Lower lobe of right lung (tissue), 2 donors: ENCODE measurements at regions not wholly inside any gene's neighbourhood (a gene's known extent, or its start where the extent isn't known, plus 50 kb on each side); places are given as distances from the start of the nearest gene placed in this dataset.

Experiments
- ATAC-seq, 2 donors: fragments of 200-7000 bp; cut with Tn5 transposase; one replicate each; pipeline ENCODE4 v1.9.1; 2020 to 2022; ENCODE audit warnings: mild to moderate bottlenecking in 2 of 2, moderate library complexity in 2 of 2
- DNase-seq: peaks from one replicate; pipeline ENCODE4 v3.0.0-alpha.2; 2020
- H3K27ac ChIP-seq: fragments of 200-600 bp; one replicate; pipeline ENCODE4 v1.8.0; 2022
- H3K27me3 ChIP-seq: fragments of 200-600 bp; one replicate; pipeline ENCODE4 v1.8.0; 2022; ENCODE audit warnings: low read depth
- H3K36me3 ChIP-seq: fragments of 200-600 bp; one replicate; pipeline ENCODE4 v1.8.0; 2022; ENCODE audit warnings: mild to moderate bottlenecking
- H3K4me1 ChIP-seq: fragments of 200-600 bp; one replicate; pipeline ENCODE4 v1.8.0; 2022
- H3K4me3 ChIP-seq: fragments of 200-600 bp; one replicate; pipeline ENCODE4 v1.8.0; 2022; ENCODE audit warnings: mild to moderate bottlenecking
- H3K9me3 ChIP-seq: fragments of 200-600 bp; one replicate; pipeline ENCODE4 v1.8.0; 2022
- CTCF ChIP-seq: fragments of 200-600 bp; IDR thresholded peaks from one replicate; pipeline ENCODE4 v1.8.0; 2022; ENCODE audit warnings: antibody characterized with exemption, mild to moderate bottlenecking
- intact Hi-C: fragments of 100-400 bp; cut with DNase I; formaldehyde crosslinking; loops from one replicate; pipeline ENCODE4 v1.11.0; 2022
- donor health status: DM: no; HTN: yes; CAD: no; lungs with severe emphysema.

GRCh38 chr2:182592691-182593393 is 123.2 kb upstream of the DNAJC10 start:
- intact Hi-C loops, result no loop called here
- ATAC-seq (no peak), DNase-seq (no peak)
- Histone ChIP-seq H3K4me1 (no peaks in the 10 kb centered on the region), H3K36me3 (no peaks in the 10 kb centered on the region), H3K9me3 (no peaks in the 10 kb centered on the region), H3K27ac (no peak overlapping the region), H3K4me3 (no peak overlapping the region), H3K27me3 (no peaks in the 10 kb centered on the region)
- TF ChIP-seq CTCF, result no peak

DNA sequence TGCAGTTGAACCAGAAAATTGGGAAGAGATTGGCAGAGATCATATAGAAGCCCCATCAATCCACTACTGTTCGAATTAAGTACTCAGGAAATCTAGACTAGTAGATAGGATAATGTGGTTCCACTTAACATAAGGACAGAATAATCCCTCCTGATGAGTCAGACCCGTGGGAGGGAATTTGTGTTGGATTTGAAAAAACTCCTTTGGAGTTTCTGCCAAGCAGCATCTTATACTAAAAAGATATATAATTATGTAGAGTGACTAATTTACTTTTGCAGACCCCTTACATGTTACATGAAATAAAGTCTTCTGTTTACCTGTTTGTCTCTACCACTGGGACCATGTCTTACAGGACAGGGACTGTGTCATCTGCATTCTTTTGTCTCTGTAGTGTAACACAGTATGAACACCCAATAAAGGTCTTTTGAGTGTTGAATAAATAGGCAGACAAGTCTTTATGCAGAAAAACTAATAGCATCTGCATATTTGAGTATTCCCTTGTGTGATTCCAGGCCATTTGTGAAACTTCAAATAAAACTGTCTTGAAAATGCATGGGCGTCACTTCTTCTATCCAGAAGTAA is 122.6 kb upstream of the DNAJC10 start:
- Histone ChIP-seq H3K4me1 (no peaks in the 10 kb centered on the region), H3K27me3 (no peaks in the 10 kb centered on the region), H3K36me3 (no peaks in the 10 kb centered on the region), H3K27ac (no peak overlapping the region), H3K9me3 (no peaks in the 10 kb centered on the region), H3K4me3 (no peak overlapping the region)
- intact Hi-C loops, result no loop called here
- ATAC-seq (no peak), DNase-seq (no peak)
- no peak for TF ChIP-seq CTCF

- no peak for TF ChIP-seq CTCF
- intact Hi-C loops, result no loop called here
- Histone ChIP-seq H3K4me1 (no peaks in the 10 kb centered on the region), H3K36me3 (no peaks in the 10 kb centered on the region), H3K27me3 (no peaks in the 10 kb centered on the region), H3K4me3 (no peak overlapping the region), H3K27ac (no peak overlapping the region), H3K9me3 (no peaks in the 10 kb centered on the region)
- DNase-seq (no peak), ATAC-seq (no peak)
Observed at GRCh38 chr2:182594286-182594685, 121.8 kb upstream of the DNAJC10 start.

GRCh38 chr2:182595650-182596049 is 120.4 kb upstream of the DNAJC10 start:
- DNase-seq (no peak), ATAC-seq (no peak)
- no peaks in the 10 kb centered on the region for H3K4me1 ChIP-seq
- no peak for TF ChIP-seq CTCF
- H3K36me3 ChIP-seq, result no peaks in the 10 kb centered on the region
- no peaks in the 10 kb centered on the region for H3K27me3 ChIP-seq
- intact Hi-C loops, result no loop called here
- H3K9me3 ChIP-seq, result no peaks in the 10 kb centered on the region
- no peak overlapping the region for H3K27ac ChIP-seq
- H3K4me3 ChIP-seq, result no peak overlapping the region

GRCh38 chr2:182597570-182598295 is 118.3 kb upstream of the DNAJC10 start:
- Histone ChIP-seq H3K27me3 (no peaks in the 10 kb centered on the region), H3K4me3 (no peak overlapping the region), H3K27ac (no peak overlapping the region), H3K36me3 (no peaks in the 10 kb centered on the region), H3K9me3 (no peaks in the 10 kb centered on the region), H3K4me1 (no peaks in the 10 kb centered on the region)
- intact Hi-C loops, result no loop called here
- TF ChIP-seq CTCF, result no peak
- ATAC-seq (no peak), DNase-seq (no peak)
